Activated CD4-positive, CD25-positive, alpha-beta regulatory T cell treated with anti-CD3 and anti-CD28 coated beads, Interleukin-2, amount 50 U/mL, for 24 hours (primary cell): ENCODE measurements at regions not wholly inside any gene's neighbourhood (a gene's known extent, or its start where the extent isn't known, plus 50 kb on each side); places are given as distances from the start of the nearest gene placed in this dataset.
"Not testable (repeated sequence)": the region's sequence is repeated elsewhere in the genome, so short reads cannot be mapped to it uniquely, and the experiment has no call there.

ENCODE experiments used
- ATAC-seq, 2 donors: fragments of 150-1000 bp; cut with Tn5 transposase; one replicate each; pipeline ENCODE4 v1.10.0; 2021; ENCODE audit warnings: mild to moderate bottlenecking in 1 of 2, moderate library complexity in 1 of 2

GRCh38 chr2:201568217-201568820, 75.0 kb downstream of the TMEM237 start:
- ATAC-seq, result no peak

GRCh38 chr2:201559067-201559710, 84.1 kb downstream of the TMEM237 start:
- no peak for ATAC-seq

- ATAC-seq, result no peak
Observed at GRCh38 chr2:201558665-201559064, 84.6 kb downstream of the TMEM237 start.

GRCh38 chr2:201558232-201558631, 85.1 kb downstream of the TMEM237 start:
- no peak for ATAC-seq

- no peak for ATAC-seq
Observed at GRCh38 chr2:201551901-201552300, 91.4 kb downstream of the TMEM237 start.

GRCh38 chr2:201546576-201546975, 95.0 kb downstream of the STRADB start:
- no peak for ATAC-seq

GRCh38 chr2:201542291-201542690, 90.8 kb downstream of the STRADB start:
- no peak for ATAC-seq

GRCh38 chr2:201539271-201539670, 87.7 kb downstream of the STRADB start:
- ATAC-seq, result not testable (repeated sequence)

GRCh38 chr2:201538025-201538424, 86.5 kb downstream of the STRADB start:
- ATAC-seq, result no peak

- no peak for ATAC-seq
Observed at GRCh38 chr2:201536754-201537153, 85.2 kb downstream of the STRADB start.

- ATAC-seq, result no peak
Observed at GRCh38 chr2:201536046-201536445, 84.5 kb downstream of the STRADB start.

- ATAC-seq, result peak; percentile 98 to 99
Observed at GRCh38 chr2:201532686-201533304, 81.3 kb downstream of the STRADB start.
